DOHH2 (cell line): ENCODE measurements at regions not wholly inside any gene's neighbourhood (a gene's known extent, or its start where the extent isn't known, plus 50 kb on each side); places are given as distances from the start of the nearest gene placed in this dataset.

ENCODE experiments used
- H3F3A ChIP-seq: fragments of 200-600 bp; sonication (generic), shearing (Covaris generic); 2 replicates; pipeline ENCODE4 v1.6.0; 2016; ENCODE audit warnings: antibody characterized with exemption, mild to moderate bottlenecking; ENCODE audit not compliant: control insufficient read depth, insufficient read depth
- H3K27ac ChIP-seq: fragments of 200-600 bp; sonication (generic); 2 replicates; pipeline ENCODE4 v1.5.1; 2014; ENCODE audit warnings: low read depth, mild to moderate bottlenecking, low read length, moderate library complexity
- H3K27me3 ChIP-seq: fragments of 200-600 bp; sonication (generic); 2 replicates; pipeline ENCODE4 v1.6.1; 2014; ENCODE audit warnings: mild to moderate bottlenecking, low read length, mixed read lengths; ENCODE audit not compliant: control insufficient read depth
- H3K36me3 ChIP-seq: fragments of 200-600 bp; sonication (generic); 2 replicates; pipeline ENCODE4 v1.6.1; 2014; ENCODE audit warnings: mild to moderate bottlenecking, low read length, moderate library complexity, mixed read lengths; ENCODE audit not compliant: control insufficient read depth
- H3K4me1 ChIP-seq: fragments of 200-600 bp; sonication (generic); 2 replicates; pipeline ENCODE4 v1.6.1; 2014; ENCODE audit warnings: mild to moderate bottlenecking, low read length, mixed read lengths; ENCODE audit not compliant: control insufficient read depth
- H3K4me2 ChIP-seq: fragments of 200-600 bp; sonication (generic); 2 replicates; pipeline ENCODE4 v1.6.0; 2014; ENCODE audit warnings: mild to moderate bottlenecking, low read length, moderate library complexity
- H3K4me3 ChIP-seq: fragments of 200-600 bp; sonication (generic); 2 replicates; pipeline ENCODE4 v1.5.1; 2014; ENCODE audit warnings: mild to moderate bottlenecking, low read length, mixed read lengths
- H3K79me2 ChIP-seq: fragments of 200-600 bp; sonication (generic); 2 replicates; pipeline ENCODE4 v1.6.1; 2014; ENCODE audit warnings: mild to moderate bottlenecking, low read length, mixed read lengths; ENCODE audit not compliant: control insufficient read depth
- H3K9me2 ChIP-seq: fragments of 200-600 bp; sonication (generic); replicated peaks from 2 replicates; pipeline ENCODE4 v1.6.1; 2014; ENCODE audit warnings: mild to moderate bottlenecking, low read length, mixed read lengths; ENCODE audit not compliant: control insufficient read depth
- H3K9me3 ChIP-seq: fragments of 200-600 bp; sonication (generic); 2 replicates; pipeline ENCODE4 v1.6.1; 2014; ENCODE audit warnings: antibody characterized with exemption, low read length, mixed read lengths; ENCODE audit not compliant: control insufficient read depth, insufficient read depth
- H4K20me1 ChIP-seq: fragments of 200-600 bp; sonication (generic); 2 replicates; pipeline ENCODE4 v1.6.0; 2014; ENCODE audit warnings: low read depth, mild to moderate bottlenecking, antibody characterized with exemption, low read length, moderate library complexity; ENCODE audit not compliant: control insufficient read depth, insufficient read depth
- CTCF ChIP-seq: fragments of 200-600 bp; sonication (generic); IDR thresholded peaks from one replicate; pipeline ENCODE4 v1.5.1; 2014; ENCODE audit warnings: antibody characterized with exemption, mild to moderate bottlenecking, low read depth, low read length; ENCODE audit not compliant: poor library complexity, severe bottlenecking
- EZH2phosphoT487 ChIP-seq: fragments of 200-600 bp; sonication (generic); IDR thresholded peaks from 2 replicates; pipeline ENCODE4 v1.6.1; 2017; ENCODE audit warnings: borderline replicate concordance, mild to moderate bottlenecking, antibody characterized with exemption, low read length, moderate library complexity, mixed read lengths

DNA sequence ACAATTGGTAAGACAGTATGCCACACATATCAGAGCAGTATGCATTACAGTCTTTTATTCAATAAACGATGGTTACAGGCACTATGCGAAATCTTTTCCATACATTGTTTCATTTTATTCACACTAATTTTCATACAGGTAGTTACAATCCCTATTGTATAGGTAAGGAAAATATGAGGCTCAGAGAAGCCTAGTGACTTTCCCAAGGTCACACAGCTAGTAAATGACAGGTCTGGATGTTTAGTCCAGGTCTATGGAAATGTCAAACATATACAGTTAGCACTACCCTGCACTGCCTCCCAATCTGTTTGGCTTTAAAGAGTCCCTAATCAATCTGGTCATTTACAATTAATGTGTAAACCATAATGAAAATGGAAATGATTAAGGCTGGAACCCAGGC is 372.2 kb downstream of the MTX2 start:
- Histone ChIP-seq H4K20me1 (no peaks in the 10 kb centered on the region), H3K36me3 (no peaks in the 10 kb centered on the region), H3K9me3 (no peaks in the 10 kb centered on the region), H3K4me1 (no peaks in the 10 kb centered on the region), H3K4me3 (no peak overlapping the region), H3K9me2 (no peaks in the 10 kb centered on the region), H3F3A (no peaks in the 10 kb centered on the region), H3K4me2 (no peak overlapping the region), H3K27me3 (peaks cover 8% of the 10 kb centered on the region), H3K79me2 (no peaks in the 10 kb centered on the region), H3K27ac (no peak overlapping the region)
- TF ChIP-seq CTCF (no peak), EZH2phosphoT487 (no peak)

- no peaks in the 10 kb centered on the region for H3K4me1 ChIP-seq
- no peak overlapping the region for H3K27ac ChIP-seq
- peaks cover 6% of the 10 kb centered on the region for H3K27me3 ChIP-seq
- H3K79me2 ChIP-seq, result no peaks in the 10 kb centered on the region
- H3K36me3 ChIP-seq, result no peaks in the 10 kb centered on the region
- peak overlapping the region; percentile 9; the same call in 1 of the 2 replicates for H3K4me2 ChIP-seq
- no peaks in the 10 kb centered on the region for H3F3A ChIP-seq
- H3K4me3 ChIP-seq, result no peak overlapping the region
- no peaks in the 10 kb centered on the region for H4K20me1 ChIP-seq
- no peaks in the 10 kb centered on the region for H3K9me2 ChIP-seq
- no peak for TF ChIP-seq CTCF
- no peak for TF ChIP-seq EZH2phosphoT487
- no peaks in the 10 kb centered on the region for H3K9me3 ChIP-seq
These were observed 372.8 kb downstream of the MTX2 start for GRCh38 chr2:176642074-176642473.

DNA sequence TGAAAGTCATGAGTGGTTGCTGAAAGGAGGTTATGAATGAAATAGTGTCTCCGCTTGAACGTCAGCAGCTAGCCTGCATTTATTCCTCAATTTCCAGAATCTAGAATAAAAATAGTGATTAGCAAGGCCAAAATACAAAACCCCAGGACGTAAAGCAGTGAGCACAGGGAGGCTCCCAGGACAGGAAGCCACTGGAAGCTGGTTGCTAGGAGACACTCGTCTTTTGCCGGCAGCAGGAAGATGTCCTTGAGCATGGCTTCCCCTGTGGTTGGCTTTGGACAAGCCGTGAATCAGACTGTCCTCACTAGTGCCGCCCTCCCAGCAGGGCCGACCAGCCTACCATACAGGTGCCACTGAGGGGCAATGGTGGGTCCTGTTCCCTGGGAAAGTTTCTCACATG is 374.4 kb downstream of the MTX2 start:
- TF ChIP-seq CTCF, result no peak
- no peak for TF ChIP-seq EZH2phosphoT487
- no peaks in the 10 kb centered on the region for H4K20me1 ChIP-seq
- H3K27ac ChIP-seq, result no peak overlapping the region
- no peak overlapping the region for H3K4me2 ChIP-seq
- no peaks in the 10 kb centered on the region for H3K4me1 ChIP-seq
- no peaks in the 10 kb centered on the region for H3K36me3 ChIP-seq
- H3F3A ChIP-seq, result no peaks in the 10 kb centered on the region
- H3K9me3 ChIP-seq, result no peaks in the 10 kb centered on the region
- H3K9me2 ChIP-seq, result no peaks in the 10 kb centered on the region
- no peaks in the 10 kb centered on the region for H3K79me2 ChIP-seq
- peaks cover 4% of the 10 kb centered on the region for H3K27me3 ChIP-seq
- no peak overlapping the region for H3K4me3 ChIP-seq

- Histone ChIP-seq H3K79me2 (no peaks in the 10 kb centered on the region), H3K4me2 (no peak overlapping the region), H3K9me2 (no peaks in the 10 kb centered on the region), H3K27ac (no peak overlapping the region), H4K20me1 (no peaks in the 10 kb centered on the region), H3K36me3 (no peaks in the 10 kb centered on the region), H3F3A (no peaks in the 10 kb centered on the region), H3K4me3 (no peak overlapping the region), H3K9me3 (no peaks in the 10 kb centered on the region), H3K27me3 (peaks cover 4% of the 10 kb centered on the region), H3K4me1 (no peaks in the 10 kb centered on the region)
- no peak for TF ChIP-seq CTCF
- no peak for TF ChIP-seq EZH2phosphoT487
These were observed 376.3 kb downstream of the MTX2 start for GRCh38 chr2:176645494-176645893.
